HCT116 (cell line): ENCODE measurements at regions not wholly inside any gene's neighbourhood (a gene's known extent, or its start where the extent isn't known, plus 50 kb on each side); places are given as distances from the start of the nearest gene placed in this dataset.
A peak's percentile ranks its signal among the peaks of the same experiment; 100 is the strongest.

Experiments
- ATAC-seq: fragments of 200-7000 bp; cut with Tn5 transposase; 2 replicates; pipeline ENCODE4 v1.9.1; 2020; ENCODE audit warnings: mild to moderate bottlenecking, moderate library complexity
- BruUV-seq: library from RNA; stranded (reverse); fragments of 400-500 nt; replicated peaks from 2 replicates; lab custom pipeline; 2021; lab: Mats Ljungman, UMichigan
- CTCF ChIA-PET: fragments of 300-600 bp; sonication (Branson Sonifier 250); formaldehyde crosslinking; loops from one replicate; lab custom pipeline; 2021; ENCODE audit warnings: antibody characterized with exemption; lab: Charles Lee
- POLR2A ChIA-PET: fragments of 300-600, 350-600 bp; sonication (Branson Sonifier 250); formaldehyde crosslinking; loops from one replicate; lab custom pipeline; 2021; ENCODE audit warnings: antibody characterized with exemption; lab: Charles Lee
- RAD21 ChIA-PET, 2 experiments: fragments of 300-600 bp; sonication (Branson Sonifier 250); formaldehyde crosslinking; loops; one replicate each; lab custom pipeline; 2023; ENCODE audit warnings: low total read pairs in 2 of 2; ENCODE audit not compliant: uncharacterized antibody in 2 of 2, unreplicated experiment in 2 of 2, low non-redundant PET in 1 of 2; lab: Charles Lee
- DNase-seq: peaks from one replicate; pipeline ENCODE4 v3.0.0-alpha.2; 2010; ENCODE audit warnings: low read depth, low spot score
- H2AFZ ChIP-seq: fragments of 200-600 bp; shearing (Covaris generic), sonication (generic); 2 replicates; pipeline ENCODE4 v1.6.1; 2017; ENCODE audit warnings: low read depth, mixed run types, mixed read lengths, antibody characterized with exemption, low read length; ENCODE audit not compliant: poor library complexity, severe bottlenecking
- H3K27ac ChIP-seq: 2 replicates; pipeline ENCODE4 v1.5.1; 2012; ENCODE audit warnings: low read depth, low read length
- H3K27me3 ChIP-seq: fragments of 200-600 bp; sonication (generic); 2 replicates; pipeline ENCODE4 v1.6.1; 2016; ENCODE audit warnings: mixed run types, low read length, mixed read lengths; ENCODE audit not compliant: insufficient read depth
- H3K36me3 ChIP-seq, 2 experiments: fragments of 200-500 bp in 1 of 2; fragments of 200-600 bp in 1 of 2; sonication (Bioruptor generic) in 1 of 2; sonication (generic) in 1 of 2; 2 replicates each; pipeline versions ENCODE4 v1.5.1 to v1.6.1; 2014 to 2016; ENCODE audit warnings: low read length in 2 of 2, inconsistent platforms in 1 of 2, mixed read lengths in 1 of 2, mixed run types in 1 of 2; ENCODE audit not compliant: insufficient read depth in 2 of 2, control insufficient read depth in 1 of 2
- H3K4me1 ChIP-seq, 2 experiments: fragments of 200-600 bp in 1 of 2; sonication (generic) in 1 of 2; 2 replicates each; pipeline versions ENCODE4 v1.5.1 to v1.6.1; 2012 to 2017; ENCODE audit warnings: low read length in 2 of 2, inconsistent platforms in 1 of 2, mild to moderate bottlenecking in 1 of 2, mixed read lengths in 1 of 2, mixed run types in 1 of 2, moderate library complexity in 1 of 2; ENCODE audit not compliant: insufficient read depth in 2 of 2, control insufficient read depth in 1 of 2
- H3K4me2 ChIP-seq: fragments of 200-600 bp; sonication (generic); 2 replicates; pipeline ENCODE4 v1.6.1; 2017; ENCODE audit warnings: mixed run types, low read length, mixed read lengths
- H3K4me3 ChIP-seq, 2 experiments: fragments of 200-600 bp in 1 of 2; sonication (generic) in 1 of 2; replicated peaks in 1 of 2; 2 replicates each; pipeline ENCODE4 v1.5.1; 2011 to 2016; ENCODE audit warnings: low read length in 2 of 2, control low read depth in 1 of 2, low read depth in 1 of 2, mild to moderate bottlenecking in 1 of 2, mixed read lengths in 1 of 2, mixed run types in 1 of 2
- H3K79me2 ChIP-seq: fragments of 200-600 bp; sonication (generic); 2 replicates; pipeline ENCODE4 v1.6.1; 2017; ENCODE audit warnings: mild to moderate bottlenecking, mixed run types, low read length, moderate library complexity, mixed read lengths; ENCODE audit not compliant: insufficient read depth
- H3K9ac ChIP-seq: fragments of 200-600 bp; sonication (generic); 2 replicates; pipeline ENCODE4 v1.6.1; 2016; ENCODE audit warnings: low read length, mixed read lengths
- H3K9me2 ChIP-seq: fragments of 200-600 bp; sonication (generic), shearing (Covaris generic); 2 replicates; pipeline ENCODE4 v1.6.1; 2017; ENCODE audit warnings: mixed run types, mild to moderate bottlenecking, moderate library complexity; ENCODE audit not compliant: insufficient read depth
- H3K9me3 ChIP-seq, 2 experiments: fragments of 200-500 bp in 1 of 2; fragments of 200-600 bp in 1 of 2; sonication (Bioruptor generic) in 1 of 2; sonication (generic) in 1 of 2; 2 replicates each; pipeline ENCODE4 v1.6.1; 2014 to 2017; ENCODE audit warnings: low read length in 2 of 2, mixed read lengths in 2 of 2, inconsistent platforms in 1 of 2, low read depth in 1 of 2, mild to moderate bottlenecking in 1 of 2, mixed run types in 1 of 2, moderate library complexity in 1 of 2; ENCODE audit not compliant: control insufficient read depth in 1 of 2, insufficient read depth in 1 of 2
- H4K20me1 ChIP-seq: fragments of 200-600 bp; sonication (generic), shearing (Covaris generic); 2 replicates; pipeline ENCODE4 v1.6.1; 2017; ENCODE audit warnings: mixed run types, mild to moderate bottlenecking, moderate library complexity; ENCODE audit not compliant: insufficient read depth
- CBX3 ChIP-seq: IDR thresholded peaks from 2 replicates; pipeline ENCODE4 v1.6.1; 2012; ENCODE audit warnings: low read depth
- CEBPB ChIP-seq: IDR thresholded peaks from 2 replicates; pipeline ENCODE4 v1.6.1; 2012; ENCODE audit warnings: low read depth
- EGR1 ChIP-seq: IDR thresholded peaks from 2 replicates; pipeline ENCODE4 v1.6.1; 2012; ENCODE audit warnings: low read depth
- ELF1 ChIP-seq: IDR thresholded peaks from 2 replicates; pipeline ENCODE4 v1.6.1; 2012; ENCODE audit warnings: low read depth, borderline replicate concordance
- FOSL1 ChIP-seq: IDR thresholded peaks from 2 replicates; pipeline ENCODE4 v1.6.1; 2012; ENCODE audit warnings: low read depth
- JUND ChIP-seq: IDR thresholded peaks from 2 replicates; pipeline ENCODE4 v1.6.1; 2012
- POLR2A ChIP-seq: IDR thresholded peaks from 2 replicates; pipeline ENCODE4 v1.7.0; 2011; ENCODE audit warnings: borderline replicate concordance; ENCODE audit not compliant: insufficient read depth, insufficient read length; ENCODE audit errors: extremely low read depth
- POLR2AphosphoS5 ChIP-seq: IDR thresholded peaks from 2 replicates; pipeline ENCODE4 v1.6.1; 2011; ENCODE audit warnings: mild to moderate bottlenecking, low read depth, low read length, moderate library complexity
- RAD21 ChIP-seq: IDR thresholded peaks from 2 replicates; pipeline ENCODE4 v1.6.1; 2012; ENCODE audit warnings: low read depth, mild to moderate bottlenecking
- SIN3A ChIP-seq: IDR thresholded peaks from 2 replicates; pipeline ENCODE4 v1.6.1; 2012; ENCODE audit warnings: low read depth
- SRF ChIP-seq: IDR thresholded peaks from 2 replicates; pipeline ENCODE4 v1.6.1; 2012; ENCODE audit warnings: low read depth
- YY1 ChIP-seq: IDR thresholded peaks from 2 replicates; pipeline ENCODE4 v1.6.1; 2011; ENCODE audit warnings: low read length, low read depth, moderate library complexity, mild to moderate bottlenecking; ENCODE audit not compliant: insufficient replicate concordance; ENCODE audit errors: extremely low read depth
- ZFX ChIP-seq: fragments of 450-650 bp; IDR thresholded peaks from 2 replicates; pipeline ENCODE4 v1.6.1; 2017
- ZNF274 ChIP-seq: fragments of 200-500 bp; sonication (Bioruptor generic); IDR thresholded peaks from 2 replicates; pipeline ENCODE4 v1.6.1; 2014; ENCODE audit warnings: mild to moderate bottlenecking, low read depth, low read length, inconsistent platforms
- intact Hi-C: fragments of 100-400 bp; cut with micrococcal nuclease; formaldehyde crosslinking; loops from 2 replicates; pipeline ENCODE4 v1.10.0; 2022
- TF ChIP-seq, protein P1 (sequence below), 3 experiments: fragments of 200-600 bp in 1 of 3; sonication (generic) in 1 of 3; IDR thresholded peaks in 2 of 3; conservative IDR thresholded peaks in 1 of 3; 2 replicates each; pipeline ENCODE4 v1.5.1; 2012 to 2017; ENCODE audit warnings: low read depth in 2 of 3, low read length in 2 of 3, antibody characterized with exemption in 1 of 3, borderline replicate concordance in 1 of 3, control low read depth in 1 of 3, mild to moderate bottlenecking in 1 of 3, mixed read lengths in 1 of 3, mixed run types in 1 of 3, moderate library complexity in 1 of 3; ENCODE audit not compliant: insufficient read depth in 1 of 3
- TF ChIP-seq, protein P2 (sequence below): IDR thresholded peaks from 2 replicates; pipeline ENCODE4 v1.6.1; 2012
- TF ChIP-seq, protein P3 (sequence below): IDR thresholded peaks from 2 replicates; pipeline ENCODE4 v1.6.1; 2012

DNA sequence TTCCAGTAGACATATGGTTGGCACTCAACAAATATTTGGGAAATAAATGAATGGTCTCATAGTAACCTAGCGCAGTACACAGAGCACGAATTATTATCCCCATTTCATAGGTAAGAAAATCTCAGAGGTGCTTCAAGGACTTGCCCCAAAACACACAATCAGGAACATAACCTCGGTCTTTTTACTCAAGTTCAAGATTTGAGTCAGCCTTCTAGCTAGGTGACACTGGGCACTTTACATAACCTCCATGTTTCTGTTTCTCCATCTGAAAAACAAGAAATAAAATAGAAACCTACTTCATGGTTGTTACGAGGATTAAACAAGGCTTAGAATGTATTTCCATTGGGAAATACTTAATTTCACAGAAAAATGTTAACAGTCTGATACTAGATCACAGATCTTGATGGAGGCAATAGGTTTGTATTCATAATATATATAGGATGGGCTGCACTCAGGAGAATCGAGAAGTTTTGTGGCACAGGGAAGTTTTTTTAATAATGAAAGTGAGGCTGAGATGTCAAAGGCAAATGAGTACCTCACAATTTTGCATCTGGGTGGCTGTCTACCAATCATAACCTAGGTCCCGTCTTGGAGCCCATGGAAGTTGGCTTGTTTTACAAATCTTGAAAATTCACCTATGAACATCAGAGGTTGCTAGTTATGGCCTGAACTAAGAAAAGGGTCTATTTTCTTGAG, 147.4 kb upstream of the ZC3H12C start:
- H3K36me3 ChIP-seq, result no peaks in the 10 kb centered on the region
- ChIA-PET CTCF (interaction anchor here (1.0 kb wide), 1 partner anchor 432 kb away, joined by 4 read pairs; no protein-coding TSS in a partner anchor), RAD21 (no interaction called here), POLR2A (no interaction called here)
- peak overlapping the region; percentile 52 for H3K9ac ChIP-seq
- H3K4me2 ChIP-seq, result peak overlapping the region; percentile 68
- no peaks in the 10 kb centered on the region for H4K20me1 ChIP-seq
- BruUV-seq, result no TSS peak
- peak overlapping the region; percentile 96 for H2AFZ ChIP-seq
- H3K27ac ChIP-seq, result no peak overlapping the region
- ATAC-seq, result peak; percentile 45
- peak overlapping the region in 1 of 2 experiments; percentile 46; a peak in 2 of 4 replicates for H3K4me3 ChIP-seq
- H3K4me1 ChIP-seq, result peaks cover 0 to 17% of the 10 kb centered on the region in 2 experiments; a peak in 2 of 4 replicates
- intact Hi-C loops, result loop anchor here (1.0 to 10.0 kb wide), 5 partner anchors 147 to 489 kb away; partner anchors contain the start of gene ZC3H12C
- H3K79me2 ChIP-seq, result no peaks in the 10 kb centered on the region
- no peak for DNase-seq
- no peaks in the 10 kb centered on the region for H3K9me2 ChIP-seq
- H3K9me3 ChIP-seq, result no peaks in the 10 kb centered on the region
- no peaks in the 10 kb centered on the region for H3K27me3 ChIP-seq
- no peak for TF ChIP-seq CBX3

DNA sequence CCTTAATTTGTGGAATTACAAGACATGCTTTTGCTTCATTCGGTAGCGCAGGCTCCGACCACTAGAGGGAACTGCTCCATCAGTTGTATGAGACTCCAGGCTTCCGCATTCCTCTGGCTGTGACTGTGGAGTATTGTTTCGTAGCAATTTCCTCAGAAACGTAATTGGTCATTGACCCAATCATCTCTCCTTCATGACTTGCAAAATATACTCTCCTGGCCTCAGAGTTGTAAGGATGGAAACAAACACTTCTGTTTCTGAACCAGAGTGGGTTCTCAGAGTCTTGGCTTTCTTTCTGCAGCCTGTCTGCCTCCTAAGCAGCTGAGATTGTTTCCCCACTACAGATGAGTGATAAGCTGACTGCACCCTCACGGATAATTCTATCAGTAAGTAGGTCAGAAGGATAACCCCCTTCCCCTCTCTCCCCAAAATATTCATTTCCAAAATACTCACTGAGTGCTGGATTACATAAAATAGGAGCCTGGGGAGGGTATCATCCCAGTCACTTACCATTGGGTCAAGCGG, 146.8 kb upstream of the ZC3H12C start:
- ATAC-seq (peak; percentile 96), DNase-seq (peak; percentile 91)
- intact Hi-C loops, result loop anchor here (1.0 to 10.0 kb wide), 5 partner anchors 146 to 488 kb away; partner anchors contain the start of gene ZC3H12C
- no peaks in the 10 kb centered on the region for H3K9me2 ChIP-seq
- peak; percentile 97 for TF ChIP-seq ELF1
- TF ChIP-seq, protein P1, sequence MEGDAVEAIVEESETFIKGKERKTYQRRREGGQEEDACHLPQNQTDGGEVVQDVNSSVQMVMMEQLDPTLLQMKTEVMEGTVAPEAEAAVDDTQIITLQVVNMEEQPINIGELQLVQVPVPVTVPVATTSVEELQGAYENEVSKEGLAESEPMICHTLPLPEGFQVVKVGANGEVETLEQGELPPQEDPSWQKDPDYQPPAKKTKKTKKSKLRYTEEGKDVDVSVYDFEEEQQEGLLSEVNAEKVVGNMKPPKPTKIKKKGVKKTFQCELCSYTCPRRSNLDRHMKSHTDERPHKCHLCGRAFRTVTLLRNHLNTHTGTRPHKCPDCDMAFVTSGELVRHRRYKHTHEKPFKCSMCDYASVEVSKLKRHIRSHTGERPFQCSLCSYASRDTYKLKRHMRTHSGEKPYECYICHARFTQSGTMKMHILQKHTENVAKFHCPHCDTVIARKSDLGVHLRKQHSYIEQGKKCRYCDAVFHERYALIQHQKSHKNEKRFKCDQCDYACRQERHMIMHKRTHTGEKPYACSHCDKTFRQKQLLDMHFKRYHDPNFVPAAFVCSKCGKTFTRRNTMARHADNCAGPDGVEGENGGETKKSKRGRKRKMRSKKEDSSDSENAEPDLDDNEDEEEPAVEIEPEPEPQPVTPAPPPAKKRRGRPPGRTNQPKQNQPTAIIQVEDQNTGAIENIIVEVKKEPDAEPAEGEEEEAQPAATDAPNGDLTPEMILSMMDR (IDR thresholded peaks at IDR 0.05 in 2 of 3, conservative IDR thresholded peaks at IDR 0.05 in 1 of 3; ENCODE audit: borderline replicate concordance in 1 of 3, insufficient read depth in 1 of 3, low read depth in 2 of 3, low read length in 2 of 3), result peak; percentile 82 to 96 (median 94)
- no peak for TF ChIP-seq CBX3
- TF ChIP-seq, protein P2, sequence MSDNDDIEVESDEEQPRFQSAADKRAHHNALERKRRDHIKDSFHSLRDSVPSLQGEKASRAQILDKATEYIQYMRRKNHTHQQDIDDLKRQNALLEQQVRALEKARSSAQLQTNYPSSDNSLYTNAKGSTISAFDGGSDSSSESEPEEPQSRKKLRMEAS, result no peak
- TF ChIP-seq FOSL1, result no peak
- TF ChIP-seq ZFX, result no peak
- no peak for TF ChIP-seq CEBPB
- TF ChIP-seq ZNF274, result no peak
- TF ChIP-seq, protein P3, sequence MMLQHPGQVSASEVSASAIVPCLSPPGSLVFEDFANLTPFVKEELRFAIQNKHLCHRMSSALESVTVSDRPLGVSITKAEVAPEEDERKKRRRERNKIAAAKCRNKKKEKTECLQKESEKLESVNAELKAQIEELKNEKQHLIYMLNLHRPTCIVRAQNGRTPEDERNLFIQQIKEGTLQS, result no peak
- TF ChIP-seq JUND, result no peak
- TF ChIP-seq RAD21, result peak; percentile 98
- TF ChIP-seq SRF, result no peak
- TF ChIP-seq POLR2AphosphoS5, result peak; percentile 59; the same call in 1 of the 2 replicates
- TF ChIP-seq POLR2A, result no peak
- no peak for TF ChIP-seq YY1
- TF ChIP-seq EGR1, result no peak
- TF ChIP-seq SIN3A, result no peak
- no peaks in the 10 kb centered on the region for H3K27me3 ChIP-seq
- ChIA-PET RAD21 (interaction anchor here in 1 of 2 experiments (0.7 kb wide), 1 partner anchor 93 kb away, joined by 3 read pairs; no protein-coding TSS in a partner anchor), POLR2A (no interaction called here), CTCF (interaction anchor here (1.0 to 1.2 kb wide), 3 partner anchors 146 to 431 kb away, joined by 3 to 6 read pairs (median 4); partner anchors contain the start of gene ZC3H12C)
- H3K9ac ChIP-seq, result peak overlapping the region; percentile 52
- H2AFZ ChIP-seq, result peak overlapping the region; percentile 96
- H3K4me2 ChIP-seq, result peak overlapping the region; percentile 68
- no peaks in the 10 kb centered on the region for H3K79me2 ChIP-seq
- H3K9me3 ChIP-seq, result no peaks in the 10 kb centered on the region
- H3K36me3 ChIP-seq, result no peaks in the 10 kb centered on the region
- H4K20me1 ChIP-seq, result no peaks in the 10 kb centered on the region
- BruUV-seq, result TSS peak; percentile 89
- peak overlapping the region; percentile 8; the same call in 1 of the 2 replicates for H3K27ac ChIP-seq
- peaks cover 0 to 12% of the 10 kb centered on the region in 2 experiments; a peak in 2 of 4 replicates for H3K4me1 ChIP-seq
- peak overlapping the region; percentile 19 to 46 for H3K4me3 ChIP-seq
